ENCODE measurements at regions not wholly inside any gene's neighbourhood (a gene's known extent, or its start where the extent isn't known, plus 50 kb on each side); places are given as distances from the start of the nearest gene placed in this dataset.
"Not testable (repeated sequence)": the region's sequence is repeated elsewhere in the genome, so short reads cannot be mapped to it uniquely, and the experiment has no call there.

- intact Hi-C loops (cut with DNase I, micrococcal nuclease) = no loop called here
- Histone ChIP-seq H3K27ac (ENCODE audit: low read depth in 1 of 2, low read length in 2 of 2) (no peak overlapping the region), H3K9me3 (ENCODE audit: control insufficient read depth in 1 of 2, insufficient read depth in 1 of 2, low read length in 2 of 2) (peaks cover 0 to 3% of the 10 kb centered on the region in 2 experiments), H3K27me3 (ENCODE audit: control insufficient read depth in 1 of 2, insufficient read depth in 2 of 2, low read length in 2 of 2) (no peaks in the 10 kb centered on the region), H3K4me3 (ENCODE audit: low read length) (no peak overlapping the region), H3K36me3 (ENCODE audit: insufficient read depth, low read length) (no peaks in the 10 kb centered on the region), H3K4me1 (ENCODE audit: insufficient read depth, low read length) (no peaks in the 10 kb centered on the region)
- Mint-ChIP-seq H3K4me1 (ENCODE audit: low read depth) (no peaks in the 10 kb centered on the region), H3K27ac (no peak overlapping the region), H3K4me3 (no peak overlapping the region), H3K9me3 (no peaks in the 10 kb centered on the region), H3K27me3 (no peaks in the 10 kb centered on the region), H3K36me3 (ENCODE audit: low read depth) (no peaks in the 10 kb centered on the region)
- CTCF ChIA-PET = no interaction called here
- no peak for TF ChIP-seq CTCF (IDR thresholded peaks at IDR 0.05)
- DNase-seq = no peak
- POLR2A ChIA-PET = no interaction called here
- ATAC-seq (ENCODE audit: poor library complexity) = no peak
Observed at GRCh38 chr13:78047151-78047550, 128.5 kb upstream of the EDNRB start.

GRCh38 chr13:78046331-78046730 lies 127.7 kb upstream of the EDNRB start:
- H3K27me3 Mint-ChIP-seq = no peaks in the 10 kb centered on the region
- DNase-seq (no peak), ATAC-seq (ENCODE audit: poor library complexity) (no peak)
- H3K9me3 Mint-ChIP-seq = no peaks in the 10 kb centered on the region
- Histone ChIP-seq H3K4me1 (ENCODE audit: insufficient read depth, low read length) (no peaks in the 10 kb centered on the region), H3K36me3 (ENCODE audit: insufficient read depth, low read length) (no peaks in the 10 kb centered on the region), H3K27ac (ENCODE audit: low read depth in 1 of 2, low read length in 2 of 2) (no peak overlapping the region), H3K9me3 (ENCODE audit: control insufficient read depth in 1 of 2, insufficient read depth in 1 of 2, low read length in 2 of 2) (peaks cover 0 to 3% of the 10 kb centered on the region in 2 experiments), H3K4me3 (ENCODE audit: low read length) (no peak overlapping the region), H3K27me3 (ENCODE audit: control insufficient read depth in 1 of 2, insufficient read depth in 2 of 2, low read length in 2 of 2) (no peaks in the 10 kb centered on the region)
- no peak overlapping the region for H3K4me3 Mint-ChIP-seq
- CTCF ChIA-PET = no interaction called here
- no peak for TF ChIP-seq CTCF (IDR thresholded peaks at IDR 0.05)
- no peaks in the 10 kb centered on the region for H3K36me3 Mint-ChIP-seq (ENCODE audit: low read depth)
- POLR2A ChIA-PET = no interaction called here
- H3K27ac Mint-ChIP-seq = no peak overlapping the region
- intact Hi-C loops (cut with DNase I, micrococcal nuclease) = no loop called here
- no peaks in the 10 kb centered on the region for H3K4me1 Mint-ChIP-seq (ENCODE audit: low read depth)

GRCh38 chr13:78045916-78046315 lies 127.3 kb upstream of the EDNRB start:
- POLR2A ChIA-PET = no interaction called here

GRCh38 chr13:78041366-78041765 lies 122.7 kb upstream of the EDNRB start:
- ATAC-seq (ENCODE audit: poor library complexity); H3K36me3 ChIP-seq (ENCODE audit: insufficient read depth, low read length); H3K4me3 Mint-ChIP-seq; H3K9me3 Mint-ChIP-seq; H3K9me3 ChIP-seq (ENCODE audit: control insufficient read depth in 1 of 2, insufficient read depth in 1 of 2, low read length in 2 of 2); H3K27me3 ChIP-seq (ENCODE audit: control insufficient read depth in 1 of 2, insufficient read depth in 2 of 2, low read length in 2 of 2); DNase-seq; H3K4me3 ChIP-seq (ENCODE audit: low read length); H3K36me3 Mint-ChIP-seq (ENCODE audit: low read depth); H3K27ac ChIP-seq (ENCODE audit: low read depth in 1 of 2, low read length in 2 of 2); CTCF ChIA-PET; H3K27ac Mint-ChIP-seq; H3K27me3 Mint-ChIP-seq; H3K4me1 Mint-ChIP-seq (ENCODE audit: low read depth); H3K4me1 ChIP-seq (ENCODE audit: insufficient read depth, low read length); intact Hi-C loops (cut with DNase I, micrococcal nuclease); POLR2A ChIA-PET: not testable (repeated sequence)

More at GRCh38 chr13:78045916-78046315, 127.3 kb upstream of the EDNRB start:
- Mint-ChIP-seq H3K4me3 (no peak overlapping the region), H3K27me3 (no peaks in the 10 kb centered on the region), H3K4me1 (ENCODE audit: low read depth) (no peaks in the 10 kb centered on the region), H3K36me3 (ENCODE audit: low read depth) (no peaks in the 10 kb centered on the region), H3K27ac (no peak overlapping the region), H3K9me3 (no peaks in the 10 kb centered on the region)
- Histone ChIP-seq H3K9me3 (ENCODE audit: control insufficient read depth in 1 of 2, insufficient read depth in 1 of 2, low read length in 2 of 2) (peaks cover 0 to 3% of the 10 kb centered on the region in 2 experiments), H3K27ac (ENCODE audit: low read depth in 1 of 2, low read length in 2 of 2) (no peak overlapping the region), H3K27me3 (ENCODE audit: control insufficient read depth in 1 of 2, insufficient read depth in 2 of 2, low read length in 2 of 2) (no peaks in the 10 kb centered on the region), H3K4me3 (ENCODE audit: low read length) (no peak overlapping the region), H3K4me1 (ENCODE audit: insufficient read depth, low read length) (no peaks in the 10 kb centered on the region), H3K36me3 (ENCODE audit: insufficient read depth, low read length) (no peaks in the 10 kb centered on the region)
- intact Hi-C loops (cut with DNase I, micrococcal nuclease) = no loop called here
- no peak for TF ChIP-seq CTCF (IDR thresholded peaks at IDR 0.05)
- ATAC-seq (ENCODE audit: poor library complexity) = no peak
- CTCF ChIA-PET = no interaction called here
- no peak for DNase-seq

Measured in CD4-positive, alpha-beta T cell (primary cell).